Activated CD4-positive, alpha-beta T cell treated with anti-CD3 and anti-CD28 coated beads, Interleukin-2, Interleukin-6, amounts not matched to agents 100 ng/mL and 50 ng/mL, durations not matched to agents 16 hours and 8 hours (primary cell): ENCODE measurements at regions not wholly inside any gene's neighbourhood (a gene's known extent, or its start where the extent isn't known, plus 50 kb on each side); places are given as distances from the start of the nearest gene placed in this dataset.

ENCODE experiments used
- DNase-seq: peaks from one replicate; pipeline ENCODE4 v3.0.0-alpha.2; 2020

DNA sequence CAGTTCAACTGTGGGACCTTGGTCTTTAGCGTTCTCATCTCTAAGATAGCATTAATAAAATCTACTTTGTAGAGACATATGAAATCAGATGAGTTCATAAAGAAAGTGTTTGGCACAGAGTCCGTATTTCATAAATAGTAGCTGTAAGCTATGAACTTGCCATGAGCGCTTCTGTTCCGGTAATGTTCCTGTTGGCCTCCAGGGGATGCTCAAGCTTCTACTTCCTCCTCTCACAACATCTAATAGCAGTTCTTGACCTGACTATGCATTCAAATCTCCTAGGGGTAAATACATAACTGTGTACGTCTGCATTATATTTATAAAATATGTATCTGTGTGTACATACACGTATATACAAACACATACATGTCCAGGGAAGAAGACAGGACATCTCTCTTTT is 288.2 kb upstream of the TMPO start:
- peak; percentile 5 for DNase-seq

DNA sequence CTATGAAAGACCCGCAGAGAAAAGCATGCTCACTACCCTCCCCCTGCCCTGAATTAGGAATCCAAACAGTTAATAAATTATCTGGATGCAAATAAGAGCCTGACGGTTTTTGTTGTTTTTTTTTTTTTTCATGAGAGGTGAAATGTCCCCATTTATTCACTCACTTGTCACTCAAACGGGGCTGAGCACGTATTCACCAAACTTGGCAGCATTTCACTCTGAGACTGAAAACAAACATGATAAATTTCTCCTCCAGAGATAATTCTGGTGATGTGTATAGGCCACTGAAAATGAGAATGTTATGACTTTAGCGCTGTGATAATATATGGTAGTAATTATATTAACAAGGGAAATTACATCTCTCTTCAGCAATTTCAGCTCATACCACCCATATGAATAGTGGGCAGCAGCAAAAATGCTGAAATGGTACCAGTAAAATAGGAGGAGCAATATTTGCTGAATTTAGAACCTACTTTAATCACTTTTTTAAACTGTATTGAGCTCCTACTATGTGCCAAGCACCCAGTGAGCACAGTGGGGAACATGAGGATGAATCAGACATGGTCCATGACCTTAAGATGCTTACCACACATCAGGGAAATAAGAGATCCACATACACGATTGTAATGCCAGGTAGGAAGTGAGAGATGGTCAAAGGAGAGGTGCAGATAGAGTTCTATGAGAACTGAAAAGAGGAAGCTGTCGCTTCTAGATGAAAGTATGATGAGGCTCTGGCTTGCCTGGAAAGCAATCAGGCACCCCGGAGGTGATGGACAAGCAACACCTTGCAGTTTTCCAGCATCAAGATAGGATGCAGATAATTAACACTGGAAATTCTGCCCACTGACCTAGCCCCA is 286.5 kb upstream of the TMPO start:
- no peak for DNase-seq

DNA sequence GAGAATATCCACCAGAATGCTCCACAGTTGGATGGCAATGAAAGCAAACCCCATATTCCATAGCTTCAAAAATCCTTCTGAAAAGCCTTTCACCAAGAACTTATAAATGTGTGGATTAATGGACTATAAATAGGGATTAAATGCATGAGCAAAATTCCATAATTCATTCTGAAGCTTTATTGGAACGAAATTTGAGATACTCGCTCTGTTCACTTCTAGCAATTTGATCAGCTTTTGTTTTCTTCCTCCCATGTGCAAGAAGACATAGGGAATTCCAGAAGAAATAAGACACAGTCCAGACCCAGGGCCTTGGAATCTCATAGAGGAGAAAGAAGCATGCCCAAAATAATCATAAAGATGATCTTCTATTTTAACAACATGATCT is 285.9 kb upstream of the TMPO start:
- DNase-seq, result no peak

DNA sequence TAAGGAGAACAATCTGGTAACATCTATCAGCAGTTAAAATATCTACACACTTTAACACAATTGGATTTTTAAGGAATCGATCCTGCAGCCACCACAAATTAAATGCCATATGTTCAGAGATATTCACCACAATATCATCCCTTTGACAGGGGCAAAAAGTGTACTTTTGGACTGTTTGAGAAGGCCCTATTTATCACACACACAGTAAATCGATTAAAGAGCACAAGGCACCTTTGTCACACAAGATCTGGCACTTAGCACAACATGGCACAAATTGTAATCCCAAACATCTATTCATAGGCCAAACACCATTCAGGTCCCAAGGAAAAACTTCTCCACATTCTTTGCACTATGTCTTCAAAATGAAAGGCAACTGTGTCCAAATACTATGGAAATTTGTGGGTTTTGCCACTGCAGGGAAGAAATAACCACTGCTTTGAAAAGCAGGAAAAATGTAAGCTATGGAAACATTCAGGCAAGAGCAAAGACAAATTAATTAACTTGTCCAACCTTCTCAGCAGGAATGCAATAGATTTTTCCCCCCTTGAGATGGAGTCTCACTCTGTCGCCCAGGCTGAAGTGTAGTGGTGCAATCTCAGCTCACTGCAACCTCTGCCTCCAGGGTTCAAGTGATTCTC is 282.5 kb upstream of the TMPO start:
- no peak for DNase-seq

DNA sequence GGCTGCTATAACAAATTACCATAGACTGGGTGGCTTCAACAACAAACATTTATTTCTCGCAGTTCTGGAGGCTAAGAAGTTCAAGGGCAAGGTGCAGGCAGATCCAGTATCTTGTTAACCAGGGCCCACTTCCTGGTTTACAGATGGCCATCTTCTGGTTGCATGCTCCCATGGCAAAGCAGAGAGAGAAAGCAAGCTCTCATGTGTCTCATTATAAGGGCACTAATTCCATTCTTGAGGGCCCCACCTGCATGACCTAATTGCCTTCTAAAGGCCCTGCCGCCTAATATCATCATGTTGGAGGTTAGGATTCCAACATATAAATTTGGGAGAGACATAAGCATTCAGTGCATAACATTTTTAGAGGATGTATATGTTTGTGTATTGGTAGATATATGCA is 280.1 kb upstream of the TMPO start:
- DNase-seq, result no peak

DNA sequence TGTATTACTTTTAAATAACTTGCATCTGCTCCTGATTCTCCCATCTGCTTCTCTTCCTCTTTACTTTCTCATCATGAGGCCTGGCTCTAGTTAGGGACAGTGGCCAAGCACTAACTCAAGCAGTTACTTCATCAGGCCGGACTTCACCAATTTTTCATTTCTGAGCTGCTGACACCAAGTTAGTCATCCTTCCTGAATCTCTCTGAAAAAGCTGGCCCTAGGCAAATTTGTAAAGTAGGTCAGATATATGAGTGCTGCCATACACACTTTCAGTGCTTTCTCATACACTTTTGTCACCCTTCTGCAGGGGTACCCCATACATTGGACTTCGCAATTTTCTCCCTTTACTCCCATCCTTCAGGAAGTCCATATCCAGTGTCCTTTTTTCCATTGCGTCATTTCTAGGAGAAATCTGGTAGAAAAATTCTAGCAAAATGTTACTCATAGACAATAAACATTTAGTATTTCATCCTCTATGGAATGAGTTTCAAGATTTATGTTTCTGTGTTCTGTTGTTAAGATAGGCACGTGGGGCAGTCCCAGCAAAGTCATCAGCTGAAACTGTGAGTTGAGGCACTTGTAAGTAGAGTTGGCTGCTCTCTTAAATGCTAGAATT is 276.8 kb upstream of the TMPO start:
- no peak for DNase-seq

DNA sequence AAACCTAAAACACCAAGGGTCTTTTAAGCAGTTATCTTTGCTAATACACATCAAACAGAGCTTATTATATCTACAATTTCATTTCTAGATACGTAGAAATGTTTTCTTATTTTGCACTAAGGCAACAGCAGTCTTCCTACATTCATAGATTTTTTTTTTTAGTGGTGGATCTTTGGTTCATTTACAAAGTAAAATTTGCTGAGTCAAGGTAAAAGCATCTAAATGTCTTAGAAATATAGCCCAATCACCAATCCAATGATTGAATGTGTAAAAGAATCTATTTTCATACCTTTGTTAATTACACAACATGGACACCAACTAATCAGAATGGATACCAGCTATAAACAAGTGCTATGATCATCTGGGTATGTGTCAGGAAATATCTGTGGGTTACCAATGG is 272.2 kb upstream of the TMPO start:
- DNase-seq, result no peak

DNA sequence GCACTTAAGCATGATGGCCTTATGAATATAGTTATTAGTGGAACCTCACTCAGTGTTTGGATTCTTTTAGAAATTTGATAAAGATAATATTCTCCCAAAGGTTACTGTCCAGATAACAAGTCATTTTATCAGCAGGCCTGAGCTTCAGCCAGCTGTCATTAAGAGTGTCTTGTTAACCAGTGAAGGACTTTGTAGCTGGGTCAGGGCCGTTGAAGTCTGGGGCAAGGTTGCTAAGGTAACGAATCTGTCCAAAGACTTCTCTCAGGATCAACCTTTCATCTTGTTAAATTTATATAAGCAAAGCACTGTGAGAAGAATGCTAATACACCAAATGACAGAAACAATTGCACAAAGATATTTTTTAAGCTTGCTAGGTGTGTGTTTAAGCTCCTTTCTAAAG is 271.3 kb upstream of the TMPO start:
- DNase-seq, result no peak

DNA sequence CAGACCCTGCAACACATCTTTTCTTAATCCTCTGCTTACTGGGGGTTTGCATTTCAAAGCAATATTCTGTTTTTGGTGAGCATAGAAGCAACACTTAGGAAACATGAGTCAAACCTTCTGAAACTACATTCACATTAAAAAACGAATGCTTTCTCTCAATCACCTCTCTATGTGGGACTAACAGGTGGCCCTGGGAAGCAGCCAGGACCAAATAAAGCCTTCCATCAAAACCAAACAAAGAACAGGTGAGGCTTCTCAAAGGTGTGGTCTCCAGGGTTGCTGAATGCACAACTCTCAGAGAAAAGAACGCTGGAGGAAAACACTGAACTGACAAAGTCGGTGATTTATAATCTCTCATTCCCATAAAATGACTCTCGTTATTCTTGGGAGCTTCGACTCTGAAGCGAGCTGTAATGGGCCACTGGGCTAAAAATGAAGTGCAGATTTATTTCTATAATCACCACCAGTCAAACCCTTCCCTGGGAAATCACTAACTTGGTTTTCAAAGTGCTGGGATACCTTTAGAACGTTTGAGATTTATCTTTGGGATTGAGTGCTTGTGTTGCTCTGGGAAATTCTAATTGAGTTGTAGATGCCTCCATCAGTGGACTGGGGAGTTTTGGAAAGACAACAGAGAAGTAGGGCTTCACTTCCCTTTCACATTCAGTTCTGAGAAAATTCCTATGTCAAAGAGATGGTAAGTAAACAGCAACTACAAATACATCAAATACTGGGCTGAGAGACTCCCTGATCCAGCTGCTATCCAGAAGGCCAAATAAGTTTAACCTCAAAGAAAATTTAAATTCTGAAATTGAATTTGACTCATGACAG is 262.0 kb upstream of the TMPO start:
- no peak for DNase-seq

DNA sequence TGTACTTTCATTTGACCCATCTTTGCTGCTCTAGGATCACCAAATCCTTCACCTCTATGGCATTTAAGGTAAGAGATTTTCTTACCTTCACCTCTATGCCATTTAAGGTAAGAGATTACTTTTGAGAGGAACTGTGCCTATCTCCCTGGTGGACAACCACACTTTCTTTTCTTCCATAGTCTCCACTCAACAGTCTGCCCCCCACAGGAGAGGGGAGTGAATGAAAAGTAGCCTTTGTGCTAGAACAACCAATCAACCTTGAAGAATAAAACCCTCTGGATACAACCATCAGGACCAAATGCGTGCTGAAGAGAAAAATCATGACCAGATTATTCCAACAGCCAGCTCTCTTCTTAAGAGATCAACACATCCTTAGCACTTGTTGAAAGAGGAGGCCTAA is 258.6 kb upstream of the TMPO start:
- no peak for DNase-seq

DNA sequence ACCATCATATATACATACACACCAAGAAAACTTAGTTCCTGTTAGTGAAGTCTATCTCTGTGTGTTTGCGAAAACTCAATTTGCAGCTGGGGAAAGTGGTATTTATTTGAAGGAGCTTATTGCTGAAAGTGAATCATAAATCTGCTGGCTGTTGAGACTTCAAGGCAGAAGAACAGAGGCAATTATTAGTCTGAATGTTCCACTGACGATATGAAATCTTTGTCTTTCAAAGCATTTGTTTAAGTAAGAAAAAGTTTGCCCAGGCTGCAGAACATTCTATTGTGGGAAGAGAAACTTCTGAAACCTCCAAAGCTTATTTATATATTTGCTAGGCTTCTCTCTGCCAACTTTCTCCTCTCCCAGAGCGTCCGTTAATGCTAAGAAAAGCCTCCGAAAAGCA is 255.7 kb upstream of the TMPO start:
- DNase-seq, result no peak

DNA sequence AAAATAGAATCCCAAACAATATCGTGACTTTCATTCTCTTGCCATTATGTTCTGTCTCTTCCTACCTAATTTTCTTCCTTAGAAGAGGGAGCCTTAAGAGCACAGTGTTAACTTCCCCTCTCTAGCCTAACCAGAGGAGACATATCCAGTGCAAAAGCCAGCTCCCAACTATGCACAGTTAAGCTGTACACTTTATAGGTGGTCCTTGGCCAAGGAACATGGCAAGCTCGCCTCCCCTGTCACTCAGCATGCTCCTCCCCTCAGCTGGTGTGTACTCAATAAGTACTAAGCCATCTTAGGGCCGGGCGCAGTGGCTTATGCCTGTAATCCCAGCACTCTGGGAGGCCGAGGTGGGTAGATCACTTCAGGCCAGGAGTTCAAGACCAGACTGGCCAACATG is 255.1 kb upstream of the TMPO start:
- no peak for DNase-seq

DNA sequence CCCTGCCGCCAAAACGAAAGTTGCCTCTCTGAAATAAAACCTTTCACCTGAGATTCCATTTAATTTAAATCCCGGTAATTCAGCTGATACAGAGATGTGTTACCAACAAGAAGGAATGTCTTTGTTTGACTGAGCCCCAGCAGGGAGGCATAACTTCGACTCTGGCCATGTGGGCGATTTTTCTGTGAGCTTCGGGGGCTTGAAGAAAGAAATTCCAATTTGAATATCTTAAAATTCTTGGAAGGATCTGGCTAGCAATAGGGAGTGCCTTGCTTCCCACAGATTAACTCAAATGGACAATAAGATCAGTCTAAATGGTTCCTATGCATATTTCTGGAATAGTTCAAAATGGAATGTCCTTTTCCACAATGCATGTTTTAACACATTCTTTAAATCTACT is 252.5 kb upstream of the TMPO start:
- no peak for DNase-seq

DNA sequence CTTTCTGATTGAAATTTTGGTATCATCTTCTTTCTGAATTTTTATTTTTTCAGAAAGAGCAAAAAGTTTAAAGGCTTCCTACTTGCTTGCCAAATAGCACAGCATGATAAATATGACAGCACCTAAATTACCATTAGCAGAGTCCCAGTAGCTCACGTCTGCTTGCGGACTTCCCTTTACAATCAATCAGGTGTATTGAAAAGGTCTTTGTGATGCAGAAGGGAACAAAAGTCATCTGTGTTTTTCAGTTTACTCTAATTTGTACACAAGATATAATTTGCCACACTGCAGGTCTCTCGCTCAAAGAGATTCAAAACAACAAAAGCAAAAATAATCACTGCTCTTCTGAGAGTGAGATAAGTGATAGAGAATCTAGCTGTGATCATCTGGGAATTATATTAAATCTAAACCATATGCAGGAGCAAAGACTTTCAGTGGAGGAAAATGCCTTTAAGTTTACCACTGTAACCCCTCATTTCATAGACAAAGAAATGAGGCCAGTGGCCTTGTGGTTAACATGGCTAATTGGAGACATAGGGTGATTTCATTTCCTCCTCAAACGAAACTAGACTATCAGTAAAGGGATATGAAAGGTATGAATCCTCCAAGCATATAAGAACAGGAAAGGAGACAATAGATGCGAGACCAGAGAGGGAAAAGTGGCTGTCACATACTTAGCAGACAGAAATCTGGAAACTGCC is 240.8 kb upstream of the TMPO start:
- DNase-seq, result no peak

DNA sequence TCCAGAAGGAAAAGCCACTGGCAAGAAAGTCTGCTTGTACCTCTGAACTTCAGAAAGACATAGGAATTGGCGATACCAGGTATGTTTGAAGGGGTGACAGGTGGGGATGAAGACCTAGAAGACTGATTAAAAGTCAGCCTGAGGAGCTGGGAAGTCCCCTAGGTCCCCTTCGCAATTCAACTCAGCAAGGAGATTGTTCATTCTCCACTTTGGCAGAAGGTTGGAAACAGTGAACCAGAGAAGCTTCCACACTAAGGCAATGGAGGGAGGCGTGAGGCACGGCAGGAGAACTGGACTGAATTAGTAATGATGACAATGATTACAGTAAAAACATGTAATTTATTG is 240.3 kb upstream of the TMPO start:
- DNase-seq, result no peak

DNA sequence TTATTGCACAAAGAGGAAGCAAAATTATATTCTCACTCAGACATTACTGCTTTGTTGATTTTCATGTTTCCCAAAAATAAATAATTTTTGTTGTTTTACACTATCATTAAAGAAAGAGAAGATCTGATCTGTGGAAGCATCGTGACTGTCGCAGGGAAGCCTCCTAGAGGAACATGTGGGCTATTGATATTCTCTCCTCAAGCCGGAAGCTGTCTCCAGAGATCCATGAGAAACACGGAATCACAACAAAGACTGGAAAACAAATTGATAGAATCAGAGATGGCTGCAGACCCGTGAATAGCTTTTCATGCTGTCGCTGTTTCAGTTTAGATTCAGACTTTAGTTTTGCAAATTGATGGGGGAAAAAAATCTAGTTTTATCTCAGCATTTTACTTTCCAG is 235.2 kb upstream of the TMPO start:
- no peak for DNase-seq

DNA sequence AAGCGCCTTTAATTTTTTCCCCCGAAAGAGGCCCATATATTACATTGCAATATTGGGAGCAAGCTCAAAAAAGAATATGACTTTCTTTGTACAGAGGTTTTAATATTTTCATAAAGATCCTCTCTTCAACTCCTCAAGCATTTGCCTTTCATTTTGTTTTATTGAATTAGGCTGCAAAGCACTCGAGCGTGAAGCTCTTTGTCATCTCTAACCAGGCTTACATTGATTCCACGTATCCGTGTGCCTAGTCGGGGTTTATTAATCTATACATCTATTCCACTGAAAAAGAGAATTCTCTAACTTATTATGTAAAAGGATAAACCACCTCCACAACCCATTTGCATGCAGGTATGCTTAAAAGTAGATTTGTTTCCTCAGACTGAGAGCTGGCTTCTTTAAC is 234.8 kb upstream of the TMPO start:
- no peak for DNase-seq

DNA sequence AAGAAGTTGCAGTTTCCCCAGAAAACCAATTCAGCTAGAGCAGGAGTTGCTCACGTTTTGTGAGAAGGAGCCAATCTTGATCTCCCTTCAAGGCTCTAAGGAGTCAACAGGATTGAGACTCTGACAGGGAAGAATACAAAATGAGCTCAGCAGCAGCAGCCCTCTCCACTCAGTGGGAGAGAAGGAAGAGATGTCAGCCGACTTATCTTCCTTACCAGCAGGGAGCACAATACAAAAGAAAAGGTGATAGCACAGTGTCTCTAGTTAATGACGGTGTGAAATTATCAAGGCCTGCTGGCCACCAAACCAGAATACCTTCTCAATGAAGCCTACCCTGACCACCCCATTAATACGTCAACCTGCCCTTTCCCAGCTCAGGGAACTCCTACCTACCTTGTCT is 223.6 kb upstream of the TMPO start:
- no peak for DNase-seq

DNA sequence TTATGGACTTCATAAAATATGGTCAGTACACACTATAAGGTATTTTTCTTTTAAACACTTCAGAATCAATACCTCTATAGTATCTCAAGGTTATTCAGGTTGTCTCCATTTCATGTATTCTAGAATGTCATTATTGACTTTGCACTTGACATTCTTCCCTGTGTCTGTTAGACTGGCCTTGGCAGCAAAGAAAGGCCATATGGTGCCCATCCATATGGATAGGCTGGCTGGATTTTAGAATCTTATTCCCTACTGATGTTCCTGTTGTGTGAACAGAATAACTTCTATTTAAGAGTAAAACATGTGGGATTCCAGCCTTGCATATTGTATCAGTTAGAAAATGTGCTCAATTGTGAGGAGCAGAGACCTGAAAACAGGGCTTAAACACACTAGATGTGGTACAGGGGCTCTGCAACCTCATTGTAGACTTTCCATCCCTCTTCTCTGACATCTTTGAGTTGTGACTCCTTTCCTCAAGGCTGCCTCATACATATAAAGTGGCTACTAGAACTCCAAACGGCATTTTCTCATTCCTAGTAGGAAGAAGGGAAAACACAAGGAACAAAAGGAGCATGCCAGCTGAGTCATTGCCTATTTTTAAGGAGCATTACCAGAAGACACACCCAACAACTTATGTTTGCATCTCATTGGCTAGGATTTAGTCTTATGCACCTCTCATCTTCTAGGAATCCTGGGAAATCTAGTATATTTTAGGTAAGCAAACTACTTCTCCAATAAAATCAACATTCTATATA is 221.2 kb upstream of the TMPO start:
- DNase-seq, result no peak

DNA sequence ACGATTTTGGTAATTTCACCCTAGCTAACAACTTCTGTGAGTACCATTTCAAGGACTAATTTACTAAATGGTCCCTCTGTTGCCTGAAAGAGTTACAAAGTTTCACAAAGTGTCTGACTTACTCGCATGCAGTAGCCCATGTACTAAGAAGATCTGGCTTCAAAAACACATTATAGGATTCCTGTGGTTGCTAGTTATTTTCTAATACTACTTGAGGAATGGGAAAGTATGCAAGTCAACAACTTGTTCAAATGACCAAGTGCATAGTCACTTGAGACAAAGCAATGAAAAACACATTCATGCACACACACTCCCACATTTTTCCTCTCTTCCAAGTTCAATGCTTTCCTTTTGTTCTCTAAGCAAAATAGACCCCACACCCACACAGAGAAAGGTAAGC is 219.7 kb upstream of the TMPO start:
- DNase-seq, result no peak

DNA sequence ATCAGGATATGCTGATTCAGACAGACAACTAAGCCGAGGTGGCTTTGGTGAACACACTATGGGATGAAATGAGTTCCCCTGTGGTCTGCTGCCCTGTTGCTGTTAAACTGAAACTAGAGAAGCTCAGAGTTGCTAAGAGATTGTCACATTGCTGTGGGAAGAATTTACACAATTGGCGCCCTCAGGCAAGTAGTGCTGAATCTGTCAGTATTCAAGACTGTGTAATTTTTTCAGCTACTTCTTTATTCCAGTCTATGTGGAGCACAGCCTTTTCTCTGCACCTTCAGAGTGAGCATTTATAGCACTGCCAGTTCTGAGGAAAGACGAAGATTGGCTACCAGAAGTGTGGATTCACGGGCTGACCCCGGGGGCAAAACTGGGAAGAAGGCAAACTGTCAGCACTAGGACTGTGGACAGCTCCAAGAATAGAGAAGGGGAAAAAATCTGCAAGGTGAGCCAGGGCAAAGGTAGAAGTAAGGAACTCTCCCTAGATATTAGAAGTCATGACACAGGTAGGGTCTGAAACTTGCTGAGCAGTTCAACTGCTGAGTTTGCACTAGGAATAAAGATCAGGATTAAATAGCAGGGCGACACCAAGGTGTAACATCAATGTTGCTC is 218.8 kb upstream of the TMPO start:
- DNase-seq, result no peak

DNA sequence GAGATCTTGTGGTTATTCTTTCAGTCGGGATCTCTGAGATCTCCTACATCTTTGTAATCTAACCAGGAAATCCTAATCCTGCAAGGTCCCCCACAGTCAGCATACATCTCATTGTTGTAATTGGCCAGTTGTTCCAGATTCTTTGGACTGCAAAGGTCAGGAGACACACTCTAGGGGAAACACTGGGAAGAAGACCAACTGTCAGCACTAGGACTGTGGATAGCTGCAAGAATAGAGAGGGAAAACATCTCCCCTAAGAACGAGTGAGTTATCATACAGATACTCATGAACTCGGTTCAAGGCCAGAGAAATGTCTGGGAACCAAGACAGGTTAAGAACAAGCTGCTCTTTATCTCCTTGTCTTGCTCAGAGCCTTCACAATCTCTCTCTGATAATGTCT is 217.9 kb upstream of the TMPO start:
- DNase-seq, result no peak
